ENCODE measurements at regions not wholly inside any gene's neighbourhood (a gene's known extent, or its start where the extent isn't known, plus 50 kb on each side); places are given as distances from the start of the nearest gene placed in this dataset.

GRCh38 chrX:120774606-120775005, 101.1 kb downstream of the CT47B1 start:
- no peaks in the 10 kb centered on the region for H3K4me1 ChIP-seq (ENCODE audit: control insufficient read depth in 2 of 2, insufficient read depth in 2 of 2, low read length in 2 of 2)
- Mint-ChIP-seq H3K9me3 (peaks cover 0 to 3% (median 0%) of the 10 kb centered on the region in 11 donors), H3K27me3 (no peaks in the 10 kb centered on the region), H3K4me1 (peaks cover 0 to 11% (median 0%) of the 10 kb centered on the region in 7 donors), H3K36me3 (no peaks in the 10 kb centered on the region), H3K27ac (no peak overlapping the region), H3K4me3 (no peak overlapping the region)
- no peak overlapping the region for H3K4me3 ChIP-seq (ENCODE audit: low read length)
- POLR2A ChIA-PET = no interaction called here
- CTCF ChIA-PET = no interaction called here
- H3K36me3 ChIP-seq (ENCODE audit: control insufficient read depth in 2 of 3, insufficient read depth in 3 of 3, low read length in 3 of 3) = no peaks in the 10 kb centered on the region
- ATAC-seq = no peak
- no peak for DNase-seq
- H3K27ac ChIP-seq (ENCODE audit: low read depth, low read length) = no peak overlapping the region
- H3K9me3 ChIP-seq (ENCODE audit: control insufficient read depth in 2 of 3, low read length in 3 of 3) = no peaks in the 10 kb centered on the region
- no peaks in the 10 kb centered on the region for H3K27me3 ChIP-seq (ENCODE audit: control insufficient read depth in 2 of 2, insufficient read depth in 2 of 2, low read length in 2 of 2)
- intact Hi-C loops (cut with micrococcal nuclease) = loop anchor here in 1 of 2 donors (5.0 kb wide), 2 partner anchors 227 to 442 kb away; no protein-coding TSS in a partner anchor

- peaks cover 0 to 3% (median 0%) of the 10 kb centered on the region in 11 donors for H3K9me3 Mint-ChIP-seq
- no peak overlapping the region for H3K27ac Mint-ChIP-seq
- Histone ChIP-seq H3K27ac (ENCODE audit: low read depth, low read length) (no peak overlapping the region), H3K4me1 (ENCODE audit: control insufficient read depth in 2 of 2, insufficient read depth in 2 of 2, low read length in 2 of 2) (no peaks in the 10 kb centered on the region), H3K9me3 (ENCODE audit: control insufficient read depth in 2 of 3, low read length in 3 of 3) (no peaks in the 10 kb centered on the region), H3K4me3 (ENCODE audit: low read length) (no peak overlapping the region), H3K27me3 (ENCODE audit: control insufficient read depth in 2 of 2, insufficient read depth in 2 of 2, low read length in 2 of 2) (no peaks in the 10 kb centered on the region), H3K36me3 (ENCODE audit: control insufficient read depth in 2 of 3, insufficient read depth in 3 of 3, low read length in 3 of 3) (no peaks in the 10 kb centered on the region)
- intact Hi-C loops (cut with micrococcal nuclease) = loop anchor here in 1 of 2 donors (5.0 kb wide), 2 partner anchors 226 to 442 kb away; no protein-coding TSS in a partner anchor
- no peaks in the 10 kb centered on the region for H3K36me3 Mint-ChIP-seq
- ChIA-PET CTCF (no interaction called here), POLR2A (no interaction called here)
- H3K27me3 Mint-ChIP-seq = no peaks in the 10 kb centered on the region
- no peak overlapping the region for H3K4me3 Mint-ChIP-seq
- ATAC-seq = no peak
- no peak for DNase-seq
- H3K4me1 Mint-ChIP-seq = peaks cover 0 to 11% (median 0%) of the 10 kb centered on the region in 7 donors
Measured at GRCh38 chrX:120773801-120774200, 101.9 kb downstream of the CT47B1 start.

DNA sequence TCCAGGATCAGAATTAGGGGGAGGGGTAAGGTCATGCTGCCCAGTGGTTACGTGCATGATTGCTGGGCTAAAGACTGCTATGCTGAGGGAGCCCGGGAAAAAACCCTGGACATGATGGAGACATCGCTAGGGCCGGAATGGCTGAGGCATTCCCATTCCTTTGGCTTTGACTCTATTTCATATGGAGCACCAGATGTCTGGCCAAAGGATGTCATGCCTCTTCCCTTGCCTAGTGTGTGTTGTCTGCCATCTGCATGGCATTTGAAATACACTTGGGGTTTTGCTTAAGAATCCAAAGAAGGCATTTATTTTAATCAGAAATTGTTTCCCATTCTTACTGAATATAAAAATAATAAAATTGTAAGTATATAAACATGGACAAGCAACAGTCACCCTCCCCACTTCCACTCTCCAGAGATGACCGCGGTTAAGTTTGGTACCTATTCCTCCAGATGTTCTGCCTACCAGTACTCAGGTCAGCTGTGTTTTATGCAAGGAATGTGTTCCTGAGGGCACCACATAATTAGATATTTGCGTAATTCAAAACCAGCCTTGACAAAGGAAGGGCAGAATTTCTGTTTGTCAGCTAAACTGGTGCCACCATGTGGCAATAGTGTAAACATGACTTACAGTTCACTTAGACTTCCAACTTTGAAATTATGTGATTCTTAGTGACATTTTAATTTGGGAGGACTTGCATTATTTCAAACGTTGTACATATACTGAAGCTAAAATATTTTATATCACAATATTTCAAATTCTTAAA, 105.9 kb downstream of the CT47B1 start:
- Mint-ChIP-seq H3K4me3 (no peak overlapping the region), H3K36me3 (no peaks in the 10 kb centered on the region), H3K9me3 (no peaks in the 10 kb centered on the region), H3K27ac (no peak overlapping the region), H3K4me1 (peaks cover 0 to 11% (median 0%) of the 10 kb centered on the region in 7 donors), H3K27me3 (no peaks in the 10 kb centered on the region)
- intact Hi-C loops (cut with micrococcal nuclease) = loop anchor here (1.0 to 5.0 kb wide), 7 partner anchors 72 to 437 kb away; no protein-coding TSS in a partner anchor
- no peaks in the 10 kb centered on the region for H3K9me3 ChIP-seq (ENCODE audit: control insufficient read depth in 2 of 3, low read length in 3 of 3)
- H3K4me3 ChIP-seq (ENCODE audit: low read length) = no peak overlapping the region
- peak in 4 of 9 donors; percentile 5 to 39 (median 34) for DNase-seq
- no peaks in the 10 kb centered on the region for H3K4me1 ChIP-seq (ENCODE audit: control insufficient read depth in 2 of 2, insufficient read depth in 2 of 2, low read length in 2 of 2)
- H3K27me3 ChIP-seq (ENCODE audit: control insufficient read depth in 2 of 2, insufficient read depth in 2 of 2, low read length in 2 of 2) = no peaks in the 10 kb centered on the region
- no peak overlapping the region for H3K27ac ChIP-seq (ENCODE audit: low read depth, low read length)
- no peak for ATAC-seq
- no peaks in the 10 kb centered on the region for H3K36me3 ChIP-seq (ENCODE audit: control insufficient read depth in 2 of 3, insufficient read depth in 3 of 3, low read length in 3 of 3)
- CTCF ChIA-PET = interaction anchor here (1.1 kb wide), 1 partner anchor 16 kb away, joined by 3 read pairs; no protein-coding TSS in a partner anchor
- POLR2A ChIA-PET = no interaction called here

DNA sequence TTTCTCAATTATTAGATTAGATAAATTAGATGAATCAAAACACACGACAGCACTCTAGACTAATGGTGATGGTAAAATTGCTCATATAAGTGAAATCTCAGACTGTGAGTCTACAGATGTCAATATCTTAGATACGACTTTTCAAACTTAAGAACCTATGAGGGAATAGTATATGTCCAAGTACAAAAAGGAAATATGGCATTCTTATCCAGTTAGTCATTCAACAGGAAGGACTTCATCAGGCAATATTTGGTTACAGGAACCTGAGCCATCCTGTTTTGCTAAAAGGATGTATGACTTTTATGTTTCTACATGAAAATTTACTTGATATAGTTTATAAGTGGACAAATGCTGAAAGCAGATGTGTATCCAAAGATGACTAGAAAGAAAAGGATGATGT, 107.0 kb downstream of the CT47B1 start:
- no peaks in the 10 kb centered on the region for H3K9me3 Mint-ChIP-seq
- no peak for DNase-seq
- Histone ChIP-seq H3K36me3 (ENCODE audit: control insufficient read depth in 2 of 3, insufficient read depth in 3 of 3, low read length in 3 of 3) (no peaks in the 10 kb centered on the region), H3K27me3 (ENCODE audit: control insufficient read depth in 2 of 2, insufficient read depth in 2 of 2, low read length in 2 of 2) (no peaks in the 10 kb centered on the region), H3K27ac (ENCODE audit: low read depth, low read length) (no peak overlapping the region), H3K4me3 (ENCODE audit: low read length) (no peak overlapping the region), H3K4me1 (ENCODE audit: control insufficient read depth in 2 of 2, insufficient read depth in 2 of 2, low read length in 2 of 2) (no peaks in the 10 kb centered on the region), H3K9me3 (ENCODE audit: control insufficient read depth in 2 of 3, low read length in 3 of 3) (no peaks in the 10 kb centered on the region)
- H3K36me3 Mint-ChIP-seq = no peaks in the 10 kb centered on the region
- ChIA-PET POLR2A (no interaction called here), CTCF (interaction anchor here (1.1 kb wide), 1 partner anchor 15 kb away, joined by 3 read pairs; no protein-coding TSS in a partner anchor)
- H3K27me3 Mint-ChIP-seq = no peaks in the 10 kb centered on the region
- H3K27ac Mint-ChIP-seq = no peak overlapping the region
- intact Hi-C loops (cut with micrococcal nuclease) = no loop called here
- no peak for ATAC-seq
- H3K4me1 Mint-ChIP-seq = peaks cover 0 to 5% (median 0%) of the 10 kb centered on the region in 7 donors
- no peak overlapping the region for H3K4me3 Mint-ChIP-seq

DNA sequence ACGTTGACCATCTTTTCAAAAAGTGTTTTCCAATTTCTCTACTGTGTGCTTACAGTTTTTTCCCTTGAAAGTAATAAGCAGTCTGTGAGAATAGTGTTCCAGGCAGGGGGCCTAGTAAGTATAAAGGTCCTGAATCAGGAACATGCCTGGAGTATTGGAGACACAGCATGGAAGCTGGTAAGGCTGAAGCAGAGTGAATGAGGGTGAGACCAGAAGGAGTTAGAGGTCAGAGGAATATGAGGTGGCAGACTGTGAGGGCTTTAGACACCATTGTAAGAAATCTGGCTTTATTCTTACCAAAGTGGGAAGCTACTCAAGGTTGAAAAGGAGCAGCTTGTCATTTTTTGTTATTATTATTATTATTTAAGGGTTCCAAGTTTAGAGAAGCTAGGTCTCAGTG, 107.4 kb downstream of the CT47B1 start:
- H3K4me3 Mint-ChIP-seq = no peak overlapping the region

GRCh38 chrX:120763269-120763668, 112.4 kb downstream of the CT47B1 start:
- Histone ChIP-seq H3K27me3 (ENCODE audit: control insufficient read depth in 2 of 2, insufficient read depth in 2 of 2, low read length in 2 of 2) (no peaks in the 10 kb centered on the region), H3K9me3 (ENCODE audit: control insufficient read depth in 2 of 3, low read length in 3 of 3) (no peaks in the 10 kb centered on the region), H3K4me1 (ENCODE audit: control insufficient read depth in 2 of 2, insufficient read depth in 2 of 2, low read length in 2 of 2) (no peaks in the 10 kb centered on the region), H3K36me3 (ENCODE audit: control insufficient read depth in 2 of 3, insufficient read depth in 3 of 3, low read length in 3 of 3) (no peaks in the 10 kb centered on the region), H3K4me3 (ENCODE audit: low read length) (no peak overlapping the region), H3K27ac (ENCODE audit: low read depth, low read length) (no peak overlapping the region)
- intact Hi-C loops (cut with micrococcal nuclease) = no loop called here
- CTCF ChIA-PET = no interaction called here
- Mint-ChIP-seq H3K27ac (no peak overlapping the region), H3K4me3 (no peak overlapping the region), H3K36me3 (peaks cover 0 to 1% (median 0%) of the 10 kb centered on the region in 5 donors), H3K9me3 (no peaks in the 10 kb centered on the region), H3K27me3 (no peaks in the 10 kb centered on the region), H3K4me1 (peaks cover 2 to 13% (median 11%) of the 10 kb centered on the region in 7 donors)
- ATAC-seq (no peak), DNase-seq (no peak)
- POLR2A ChIA-PET = no interaction called here

More for the DNA sequence above, 107.4 kb downstream of the CT47B1 start:
- H3K4me3 ChIP-seq (ENCODE audit: low read length) = no peak overlapping the region
- CTCF ChIA-PET = no interaction called here
- POLR2A ChIA-PET = no interaction called here
- H3K36me3 ChIP-seq (ENCODE audit: control insufficient read depth in 2 of 3, insufficient read depth in 3 of 3, low read length in 3 of 3) = no peaks in the 10 kb centered on the region
- no peaks in the 10 kb centered on the region for H3K9me3 Mint-ChIP-seq
- H3K36me3 Mint-ChIP-seq = no peaks in the 10 kb centered on the region
- peaks cover 0 to 3% (median 0%) of the 10 kb centered on the region in 7 donors for H3K4me1 Mint-ChIP-seq
- no peaks in the 10 kb centered on the region for H3K4me1 ChIP-seq (ENCODE audit: control insufficient read depth in 2 of 2, insufficient read depth in 2 of 2, low read length in 2 of 2)
- H3K27me3 Mint-ChIP-seq = no peaks in the 10 kb centered on the region
- H3K27ac Mint-ChIP-seq = peak overlapping the region in 1 of 9 donors; percentile 48
- DNase-seq (no peak), ATAC-seq (no peak)
- H3K27me3 ChIP-seq (ENCODE audit: control insufficient read depth in 2 of 2, insufficient read depth in 2 of 2, low read length in 2 of 2) = no peaks in the 10 kb centered on the region
- H3K27ac ChIP-seq (ENCODE audit: low read depth, low read length) = no peak overlapping the region
- no peaks in the 10 kb centered on the region for H3K9me3 ChIP-seq (ENCODE audit: control insufficient read depth in 2 of 3, low read length in 3 of 3)
- intact Hi-C loops (cut with micrococcal nuclease) = no loop called here

- Histone ChIP-seq H3K27ac (ENCODE audit: low read depth, low read length) (no peak overlapping the region), H3K27me3 (ENCODE audit: control insufficient read depth in 2 of 2, insufficient read depth in 2 of 2, low read length in 2 of 2) (no peaks in the 10 kb centered on the region), H3K9me3 (ENCODE audit: control insufficient read depth in 2 of 3, low read length in 3 of 3) (no peaks in the 10 kb centered on the region), H3K4me3 (ENCODE audit: low read length) (no peak overlapping the region), H3K36me3 (ENCODE audit: control insufficient read depth in 2 of 3, insufficient read depth in 3 of 3, low read length in 3 of 3) (no peaks in the 10 kb centered on the region), H3K4me1 (ENCODE audit: control insufficient read depth in 2 of 2, insufficient read depth in 2 of 2, low read length in 2 of 2) (no peaks in the 10 kb centered on the region)
- POLR2A ChIA-PET = no interaction called here
- H3K36me3 Mint-ChIP-seq = peaks cover 0 to 1% (median 0%) of the 10 kb centered on the region in 5 donors
- no peak overlapping the region for H3K27ac Mint-ChIP-seq
- intact Hi-C loops (cut with micrococcal nuclease) = no loop called here
- no peaks in the 10 kb centered on the region for H3K27me3 Mint-ChIP-seq
- no peak overlapping the region for H3K4me3 Mint-ChIP-seq
- CTCF ChIA-PET = no interaction called here
- peaks cover 2 to 14% (median 11%) of the 10 kb centered on the region in 7 donors for H3K4me1 Mint-ChIP-seq
- DNase-seq (no peak), ATAC-seq (no peak)
- no peaks in the 10 kb centered on the region for H3K9me3 Mint-ChIP-seq
Measured at GRCh38 chrX:120761810-120762209, 113.9 kb downstream of the CT47B1 start.
